KMS-11 (cell line): ENCODE measurements at regions not wholly inside any gene's neighbourhood (a gene's known extent, or its start where the extent isn't known, plus 50 kb on each side); places are given as distances from the start of the nearest gene placed in this dataset.

ENCODE experiments used
- H2AFZ ChIP-seq: fragments of 200-600 bp; sonication (generic); 2 replicates; pipeline ENCODE4 v1.6.1; 2016; ENCODE audit warnings: antibody characterized with exemption, mixed run types, low read depth
- H3K27ac ChIP-seq: fragments of 200-600 bp; sonication (generic); 2 replicates; pipeline ENCODE4 v1.6.1; 2016; ENCODE audit warnings: mild to moderate bottlenecking, mixed run types
- H3K27me3 ChIP-seq: fragments of 200-600 bp; sonication (generic); 2 replicates; pipeline ENCODE4 v1.6.1; 2017; ENCODE audit warnings: mild to moderate bottlenecking, low read depth, mixed run types, moderate library complexity; ENCODE audit not compliant: insufficient read depth
- H3K36me3 ChIP-seq: fragments of 200-600 bp; sonication (generic); 2 replicates; pipeline ENCODE4 v1.6.1; 2017; ENCODE audit warnings: mild to moderate bottlenecking, mixed run types; ENCODE audit not compliant: insufficient read depth
- H3K4me1 ChIP-seq: fragments of 200-600 bp; sonication (generic); 2 replicates; pipeline ENCODE4 v1.6.1; 2016; ENCODE audit warnings: mild to moderate bottlenecking, low read depth, mixed run types; ENCODE audit not compliant: poor library complexity, severe bottlenecking
- H3K4me2 ChIP-seq: fragments of 200-600 bp; sonication (generic); 2 replicates; pipeline ENCODE4 v1.7.0; 2016; ENCODE audit warnings: mild to moderate bottlenecking, mixed run types
- H3K4me3 ChIP-seq: fragments of 200-600 bp; sonication (generic); IDR thresholded peaks from 2 replicates; pipeline ENCODE4 v1.6.1; 2017; ENCODE audit warnings: low read depth, low read length, mixed read lengths; ENCODE audit not compliant: insufficient read depth
- H3K79me2 ChIP-seq: fragments of 200-600 bp; sonication (generic); 2 replicates; pipeline ENCODE4 v1.6.1; 2016; ENCODE audit warnings: low read depth, mixed run types; ENCODE audit not compliant: insufficient read depth
- H3K9ac ChIP-seq: fragments of 200-600 bp; sonication (generic); 2 replicates; pipeline ENCODE4 v1.6.1; 2016; ENCODE audit warnings: mild to moderate bottlenecking, mixed run types
- H4K20me1 ChIP-seq: fragments of 200-600 bp; sonication (generic); 2 replicates; pipeline ENCODE4 v1.6.1; 2016; ENCODE audit warnings: mild to moderate bottlenecking, mixed run types; ENCODE audit not compliant: insufficient read depth
- CTCF ChIP-seq: fragments of 200-600 bp; sonication (generic); conservative IDR thresholded peaks from 2 replicates; pipeline ENCODE4 v1.6.1; 2017; ENCODE audit warnings: low read depth, mild to moderate bottlenecking, antibody characterized with exemption, low read length, moderate library complexity, mixed read lengths

- Histone ChIP-seq H3K9ac (no peak overlapping the region), H4K20me1 (no peaks in the 10 kb centered on the region), H3K4me1 (no peaks in the 10 kb centered on the region), H3K79me2 (no peaks in the 10 kb centered on the region), H3K27ac (no peak overlapping the region), H2AFZ (no peak overlapping the region), H3K36me3 (no peaks in the 10 kb centered on the region), H3K27me3 (no peaks in the 10 kb centered on the region), H3K4me3 (no peak overlapping the region), H3K4me2 (no peak overlapping the region)
- TF ChIP-seq CTCF, result no peak
Measured at GRCh38 chr2:160606341-160606740, 112.7 kb upstream of the RBMS1 start.

GRCh38 chr2:160608599-160608998 lies 115.0 kb upstream of the RBMS1 start:
- Histone ChIP-seq H3K27ac (no peak overlapping the region), H3K4me3 (no peak overlapping the region), H3K9ac (no peak overlapping the region), H3K27me3 (no peaks in the 10 kb centered on the region), H3K79me2 (no peaks in the 10 kb centered on the region), H2AFZ (no peak overlapping the region), H3K4me1 (no peaks in the 10 kb centered on the region), H3K36me3 (no peaks in the 10 kb centered on the region), H3K4me2 (no peak overlapping the region), H4K20me1 (no peaks in the 10 kb centered on the region)
- no peak for TF ChIP-seq CTCF

GRCh38 chr2:160609346-160609745 lies 115.7 kb upstream of the RBMS1 start:
- Histone ChIP-seq H3K79me2 (no peaks in the 10 kb centered on the region), H3K27me3 (no peaks in the 10 kb centered on the region), H4K20me1 (no peaks in the 10 kb centered on the region), H3K4me3 (no peak overlapping the region), H3K36me3 (no peaks in the 10 kb centered on the region), H3K4me2 (no peak overlapping the region), H3K4me1 (no peaks in the 10 kb centered on the region), H2AFZ (no peak overlapping the region), H3K27ac (no peak overlapping the region), H3K9ac (no peak overlapping the region)
- no peak for TF ChIP-seq CTCF

GRCh38 chr2:160610041-160610440 lies 116.4 kb upstream of the RBMS1 start:
- Histone ChIP-seq H3K27me3 (no peaks in the 10 kb centered on the region), H3K4me1 (no peaks in the 10 kb centered on the region), H4K20me1 (no peaks in the 10 kb centered on the region), H3K4me2 (no peak overlapping the region), H3K36me3 (no peaks in the 10 kb centered on the region), H3K27ac (no peak overlapping the region), H2AFZ (no peak overlapping the region), H3K4me3 (no peak overlapping the region), H3K79me2 (no peaks in the 10 kb centered on the region), H3K9ac (no peak overlapping the region)
- TF ChIP-seq CTCF, result no peak
